ENCODE measurements at regions not wholly inside any gene's neighbourhood (a gene's known extent, or its start where the extent isn't known, plus 50 kb on each side); places are given as distances from the start of the nearest gene placed in this dataset.

- TF ChIP-seq CTCF (conservative IDR thresholded peaks at IDR 0.05; ENCODE audit: low read length) (no peak), EZH2phosphoT487 (IDR thresholded peaks at IDR 0.05; ENCODE audit: borderline replicate concordance, low read depth, low read length) (no peak)
These were observed 1333.9 kb downstream of the AMY1C start for GRCh38 chr1:105083611-105084010.

Data from OCI-LY7 (cell line).